LNCaP clone FGC (cell line): ENCODE measurements at regions not wholly inside any gene's neighbourhood (a gene's known extent, or its start where the extent isn't known, plus 50 kb on each side); places are given as distances from the start of the nearest gene placed in this dataset.

ENCODE experiments used
- DNase-seq: peaks from one replicate; pipeline ENCODE4 v3.0.0-alpha.2; 2011; ENCODE audit warnings: low read depth
- H3K4me3 ChIP-seq: 2 replicates; pipeline ENCODE4 v1.5.1; 2011; ENCODE audit warnings: mild to moderate bottlenecking, low read depth, low read length, control low read depth
- CTCF ChIP-seq: IDR thresholded peaks from 2 replicates; pipeline ENCODE4 v1.5.1; 2012; ENCODE audit warnings: mild to moderate bottlenecking; ENCODE audit not compliant: control insufficient read depth, insufficient read depth; ENCODE audit errors: extremely low read depth

DNA sequence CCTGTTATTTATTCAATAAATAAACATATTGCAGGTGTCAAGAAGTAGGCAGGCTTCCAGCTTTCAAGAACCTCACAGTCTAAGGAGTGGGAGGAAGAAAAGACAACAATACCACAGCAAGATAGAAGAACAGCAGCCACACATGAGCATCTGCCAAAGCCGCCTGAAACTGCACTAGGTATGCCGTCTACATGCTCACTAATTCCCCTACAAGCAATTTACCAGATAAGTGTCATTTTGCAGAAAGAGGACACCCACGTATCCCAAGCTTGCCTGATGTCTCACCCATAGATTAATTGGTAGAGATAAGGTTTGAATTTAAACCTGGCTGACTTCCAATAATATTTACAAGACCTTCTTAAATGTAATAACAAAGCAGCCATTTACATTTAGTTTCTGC lies 439.4 kb upstream of the CPEB2 start:
- DNase-seq, result no peak
- TF ChIP-seq CTCF, result no peak
- H3K4me3 ChIP-seq, result no peak overlapping the region

GRCh38 chr4:14564281-14564680 lies 438.0 kb upstream of the CPEB2 start:
- no peak for TF ChIP-seq CTCF
- no peak overlapping the region for H3K4me3 ChIP-seq
- no peak for DNase-seq

GRCh38 chr4:14566518-14566917 lies 435.8 kb upstream of the CPEB2 start:
- H3K4me3 ChIP-seq, result no peak overlapping the region
- no peak for DNase-seq
- no peak for TF ChIP-seq CTCF

DNA sequence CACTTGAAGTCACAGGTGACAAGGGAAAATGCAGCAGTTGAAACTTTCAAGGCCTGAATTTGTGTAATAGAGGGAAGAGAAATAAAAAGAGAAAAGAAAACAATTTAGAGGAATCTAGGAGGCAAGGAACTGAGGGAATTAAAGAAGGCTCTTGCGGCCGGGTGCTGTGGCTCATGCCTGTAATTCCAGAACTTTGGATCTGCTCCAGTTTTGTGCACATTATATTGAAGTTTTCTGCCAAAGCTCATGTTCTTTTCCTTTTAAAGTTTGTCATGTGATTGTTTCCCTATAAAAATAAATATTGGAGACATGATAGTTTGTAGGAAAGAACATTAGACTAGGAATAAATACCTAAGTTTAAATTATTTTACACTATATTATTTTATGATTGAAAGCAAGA lies 433.9 kb upstream of the CPEB2 start:
- no peak for DNase-seq
- no peak overlapping the region for H3K4me3 ChIP-seq
- TF ChIP-seq CTCF, result no peak

GRCh38 chr4:14575289-14575688 lies 427.0 kb upstream of the CPEB2 start:
- no peak for TF ChIP-seq CTCF
- no peak for DNase-seq
- no peak overlapping the region for H3K4me3 ChIP-seq

DNA sequence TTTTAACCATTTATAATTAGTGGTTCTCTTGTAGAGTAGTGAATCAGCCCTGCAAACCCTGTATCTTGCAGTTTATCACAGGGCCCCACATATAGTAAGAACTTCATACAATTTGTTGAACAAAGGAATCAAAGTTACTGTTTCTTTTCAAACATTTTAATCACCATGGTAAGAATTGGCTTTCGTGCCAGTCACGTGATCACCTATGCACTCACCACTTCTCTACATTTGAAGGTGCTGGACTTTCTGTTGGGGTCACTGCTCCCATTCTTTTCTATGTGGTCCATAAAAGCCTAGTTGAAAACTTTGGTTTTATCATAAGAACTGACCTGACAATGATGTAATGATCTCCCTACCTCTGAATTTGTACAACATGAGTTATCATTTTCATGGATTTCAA lies 426.4 kb upstream of the CPEB2 start:
- H3K4me3 ChIP-seq, result no peak overlapping the region
- TF ChIP-seq CTCF, result no peak
- no peak for DNase-seq

DNA sequence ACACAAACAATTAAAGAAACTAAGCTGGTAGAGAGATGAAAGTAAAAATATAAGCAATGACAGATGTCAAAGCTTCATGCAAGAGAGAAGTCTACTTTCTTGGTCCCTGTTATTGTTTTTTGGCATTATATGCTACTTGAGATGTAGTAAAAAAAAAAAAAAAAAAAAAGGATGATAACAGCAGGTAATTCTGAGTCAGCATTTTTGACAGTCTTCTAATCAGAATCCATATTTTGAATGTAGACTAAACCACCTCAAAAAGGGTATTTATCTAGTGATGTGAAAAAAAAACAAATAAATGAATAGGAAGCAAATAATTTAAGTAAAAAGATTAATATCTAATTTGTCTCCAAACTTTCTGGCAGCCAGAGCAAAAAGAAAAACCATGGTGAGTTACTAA lies 422.2 kb upstream of the CPEB2 start:
- no peak overlapping the region for H3K4me3 ChIP-seq
- no peak for TF ChIP-seq CTCF
- DNase-seq, result no peak
